ENCODE measurements at regions not wholly inside any gene's neighbourhood (a gene's known extent, or its start where the extent isn't known, plus 50 kb on each side); places are given as distances from the start of the nearest gene placed in this dataset.

DNA sequence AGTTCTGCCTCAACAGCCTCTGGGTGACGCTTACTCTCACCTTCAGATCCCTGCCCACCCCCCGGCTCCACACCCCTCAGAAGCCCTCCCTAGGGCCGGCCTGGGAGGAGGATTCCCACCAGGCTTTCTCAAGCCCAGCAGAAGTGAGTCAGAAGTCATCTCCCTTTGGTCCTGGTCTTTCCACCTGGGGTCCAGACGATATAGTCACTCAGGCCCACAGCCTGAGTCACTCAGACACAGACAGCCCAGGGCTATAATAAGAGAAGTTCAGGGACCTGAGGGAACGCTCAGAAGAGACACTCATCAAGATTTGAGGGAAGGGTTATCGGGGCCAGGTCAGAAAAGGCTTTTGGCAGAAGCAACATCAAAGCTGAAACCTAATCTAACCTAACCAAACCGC, 127.1 kb downstream of the SPATA19 start:
- Histone ChIP-seq H3K9ac (ENCODE audit: insufficient read depth in 1 of 2, low read depth in 2 of 2, low read length in 2 of 2) (no peak overlapping the region), H3K9me3 (replicated peaks; ENCODE audit: control insufficient read depth, insufficient read depth, low read depth, low read length) (no peaks in the 10 kb centered on the region), H3K9me1 (ENCODE audit: control insufficient read depth, insufficient read depth, low read length) (no peaks in the 10 kb centered on the region), H3K4me2 (ENCODE audit: insufficient read depth, low read length) (no peak overlapping the region), H2AFZ (ENCODE audit: low read depth, low read length) (no peak overlapping the region), H4K20me1 (replicated peaks; ENCODE audit: control insufficient read depth, insufficient read depth, low read length) (no peaks in the 10 kb centered on the region), H3K79me2 (ENCODE audit: control insufficient read depth, insufficient read depth, low read length) (no peaks in the 10 kb centered on the region), H3K27ac (ENCODE audit: extremely low read depth, low read depth, low read length) (no peak overlapping the region), H3K36me3 (ENCODE audit: control insufficient read depth, insufficient read depth, low read length) (no peaks in the 10 kb centered on the region), H3K27me3 (ENCODE audit: control insufficient read depth in 2 of 2, insufficient read depth in 2 of 2, low read length in 2 of 2) (no peaks in the 10 kb centered on the region), H3K4me3 (no peak overlapping the region), H3K4me1 (replicated peaks in 1 of 2; ENCODE audit: control insufficient read depth in 2 of 2, insufficient read depth in 2 of 2, low read length in 2 of 2) (no peaks in the 10 kb centered on the region)
- POLR2A ChIA-PET: no interaction called here
- 1% methylated on average over 7 of the region's 7 CpGs for WGBS (ENCODE audit: insufficient coverage, low coverage, missing lambda C conversion rate)
- no peak for FAIRE-seq
- in situ Hi-C loops (cut with MboI): no loop called here
- ATAC-seq: no peak
- CTCF ChIA-PET (ENCODE audit: low intra/inter-chr PET ratio): no interaction called here
- TF ChIP-seq, protein P1, sequence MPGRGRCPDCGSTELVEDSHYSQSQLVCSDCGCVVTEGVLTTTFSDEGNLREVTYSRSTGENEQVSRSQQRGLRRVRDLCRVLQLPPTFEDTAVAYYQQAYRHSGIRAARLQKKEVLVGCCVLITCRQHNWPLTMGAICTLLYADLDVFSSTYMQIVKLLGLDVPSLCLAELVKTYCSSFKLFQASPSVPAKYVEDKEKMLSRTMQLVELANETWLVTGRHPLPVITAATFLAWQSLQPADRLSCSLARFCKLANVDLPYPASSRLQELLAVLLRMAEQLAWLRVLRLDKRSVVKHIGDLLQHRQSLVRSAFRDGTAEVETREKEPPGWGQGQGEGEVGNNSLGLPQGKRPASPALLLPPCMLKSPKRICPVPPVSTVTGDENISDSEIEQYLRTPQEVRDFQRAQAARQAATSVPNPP (IDR thresholded peaks at IDR 0.05; ENCODE audit: borderline replicate concordance, insufficient read depth, insufficient read length): no peak
- no peak for TF ChIP-seq SMAD4 (CRISPR knock-in tag; conservative IDR thresholded peaks at IDR 0.05)
- TF ChIP-seq NEUROD1 (IDR thresholded peaks at IDR 0.05; ENCODE audit: borderline replicate concordance, low read depth, low read length, partially characterized antibody): no peak
- TF ChIP-seq SMARCA5 (IDR thresholded peaks at IDR 0.05): no peak
- TF ChIP-seq POLR3G (IDR thresholded peaks at IDR 0.05; ENCODE audit: extremely low read depth, insufficient read length, insufficient replicate concordance): no peak
- TF ChIP-seq RNF2 (IDR thresholded peaks at IDR 0.05): no peak
- TF ChIP-seq, protein P2, sequence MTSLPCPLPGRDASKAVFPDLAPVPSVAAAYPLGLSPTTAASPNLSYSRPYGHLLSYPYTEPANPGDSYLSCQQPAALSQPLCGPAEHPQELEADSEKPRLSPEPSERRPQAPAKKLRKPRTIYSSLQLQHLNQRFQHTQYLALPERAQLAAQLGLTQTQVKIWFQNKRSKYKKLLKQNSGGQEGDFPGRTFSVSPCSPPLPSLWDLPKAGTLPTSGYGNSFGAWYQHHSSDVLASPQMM (CRISPR knock-in tag; IDR thresholded peaks at IDR 0.05): no peak
- no TSS peak for BruUV-seq (replicated peaks)
- intact Hi-C loops (cut with micrococcal nuclease): no loop called here
- DNase-seq (ENCODE audit: extremely low read depth in 1 of 4, low spot score in 3 of 4): no peak
